ENCODE measurements at regions not wholly inside any gene's neighbourhood (a gene's known extent, or its start where the extent isn't known, plus 50 kb on each side); places are given as distances from the start of the nearest gene placed in this dataset.
A peak's percentile ranks its signal among the peaks of the same experiment; 100 is the strongest.

- no peak for TF ChIP-seq CTCF (IDR thresholded peaks at IDR 0.05; ENCODE audit: control insufficient read depth, extremely low read depth, insufficient read depth)
- DNase-seq (ENCODE audit: low read depth) = no peak
- H3K4me3 ChIP-seq (ENCODE audit: low read depth, low read length) = no peak overlapping the region
Measured at GRCh38 chr4:187598196-187598595, 397.4 kb upstream of the ZFP42 start.

DNA sequence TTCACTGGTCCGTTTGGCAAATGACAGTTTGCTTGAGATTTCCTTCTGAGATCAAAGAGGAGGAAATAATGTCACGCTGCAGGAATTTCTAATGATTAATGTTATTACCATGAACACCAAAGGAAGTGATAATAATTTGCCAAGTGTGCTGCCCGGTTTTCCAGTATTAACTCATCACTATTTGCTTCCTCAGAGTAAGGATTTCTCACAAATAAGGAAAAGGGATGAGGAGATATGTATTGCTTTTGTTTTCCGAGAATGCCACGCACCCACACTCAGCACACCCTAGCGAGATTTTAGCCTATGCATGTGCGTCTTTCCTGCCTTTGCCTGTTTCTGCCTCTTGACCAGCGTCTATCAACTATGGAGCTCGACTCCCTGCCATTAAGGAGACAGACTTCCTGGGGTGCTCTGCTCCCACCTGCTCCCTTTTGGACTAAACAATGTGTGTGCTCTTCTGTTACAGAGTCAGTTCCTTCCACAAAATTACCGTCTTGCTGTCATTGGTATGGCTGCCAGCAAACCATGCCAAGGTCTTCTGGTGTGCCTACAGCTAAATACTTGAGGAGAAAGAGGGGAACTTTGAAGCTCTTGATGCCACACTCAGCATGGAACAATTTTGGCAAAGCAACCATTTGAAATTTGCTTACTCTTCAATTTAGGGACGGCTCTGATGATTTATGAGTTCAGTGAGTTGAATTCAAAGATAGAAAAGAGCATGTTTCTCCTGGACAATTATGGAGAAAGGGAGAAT is 393.1 kb upstream of the ZFP42 start:
- no peak overlapping the region for H3K4me3 ChIP-seq (ENCODE audit: low read depth, low read length)
- TF ChIP-seq CTCF (IDR thresholded peaks at IDR 0.05; ENCODE audit: control insufficient read depth, extremely low read depth, insufficient read depth) = no peak
- DNase-seq (ENCODE audit: low read depth) = no peak

DNA sequence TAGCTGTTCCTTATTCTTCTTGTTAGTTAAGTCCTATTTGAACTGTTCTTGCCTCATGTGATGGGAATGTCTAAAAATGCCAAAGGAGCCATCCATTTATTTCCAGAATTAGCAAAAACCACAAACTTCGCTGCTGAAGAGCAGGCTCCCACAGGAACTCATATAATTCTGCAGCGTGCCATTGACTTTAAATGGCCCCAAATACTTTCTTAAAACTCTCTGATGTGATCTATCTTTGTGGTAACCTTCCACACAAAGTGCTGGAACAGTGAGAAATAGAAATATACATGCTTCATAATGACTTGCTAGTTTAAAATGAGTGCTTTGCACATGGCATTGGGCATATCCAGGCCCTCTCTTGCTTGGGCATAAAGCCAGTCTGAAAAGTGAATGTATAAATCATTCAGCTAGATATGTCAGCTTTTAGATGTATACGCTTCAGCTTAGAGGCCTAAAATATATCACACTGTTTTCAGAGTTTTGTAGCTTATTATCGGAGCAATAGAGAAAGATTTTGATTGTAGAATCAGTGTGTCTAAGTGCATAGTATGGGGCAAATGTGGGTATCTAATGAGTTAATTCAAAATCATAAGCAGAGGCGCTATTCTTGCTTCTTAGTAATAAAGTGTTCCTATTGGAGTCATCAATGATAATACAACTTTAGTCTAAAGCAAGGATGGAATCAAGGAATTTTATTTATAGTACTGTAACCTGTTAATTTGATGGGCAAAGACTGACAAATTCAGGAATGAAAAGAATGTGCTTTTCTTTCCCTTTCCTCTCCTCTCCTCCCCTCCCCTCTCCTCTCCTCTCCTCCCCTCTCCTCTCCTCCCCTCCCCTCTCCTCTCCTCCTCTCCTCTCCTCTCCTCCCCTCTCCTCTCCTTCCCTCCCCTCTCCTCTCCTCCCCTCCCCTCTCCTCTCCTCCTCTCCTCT is 392.2 kb upstream of the ZFP42 start:
- DNase-seq (ENCODE audit: low read depth) = no peak
- no peak overlapping the region for H3K4me3 ChIP-seq (ENCODE audit: low read depth, low read length)
- no peak for TF ChIP-seq CTCF (IDR thresholded peaks at IDR 0.05; ENCODE audit: control insufficient read depth, extremely low read depth, insufficient read depth)

DNA sequence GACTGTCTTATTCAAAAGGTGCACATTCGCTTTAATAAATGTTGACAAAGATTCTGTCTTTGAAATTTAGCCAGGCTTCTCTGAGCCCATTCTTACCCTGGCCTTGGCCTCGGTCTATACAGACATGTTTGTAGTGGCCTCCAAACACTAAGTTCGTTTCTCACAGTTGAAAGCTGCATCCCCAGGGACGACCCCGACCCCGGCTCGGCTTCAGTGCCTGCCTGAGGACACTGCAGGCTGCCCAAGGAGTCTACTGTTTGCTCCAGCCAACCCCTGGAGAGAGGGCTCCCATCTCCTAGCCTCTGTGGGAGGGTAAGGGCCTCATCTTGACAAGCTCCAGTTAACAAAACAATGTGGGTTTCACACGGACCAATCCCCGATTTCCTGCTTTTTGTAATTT is 390.6 kb upstream of the ZFP42 start:
- DNase-seq (ENCODE audit: low read depth) = no peak
- H3K4me3 ChIP-seq (ENCODE audit: low read depth, low read length) = no peak overlapping the region
- TF ChIP-seq CTCF (IDR thresholded peaks at IDR 0.05; ENCODE audit: control insufficient read depth, extremely low read depth, insufficient read depth) = no peak

GRCh38 chr4:187606581-187606980 is 389.0 kb upstream of the ZFP42 start:
- no peak overlapping the region for H3K4me3 ChIP-seq (ENCODE audit: low read depth, low read length)
- DNase-seq (ENCODE audit: low read depth) = no peak
- peak; percentile 83 for TF ChIP-seq CTCF (IDR thresholded peaks at IDR 0.05; ENCODE audit: control insufficient read depth, extremely low read depth, insufficient read depth)

DNA sequence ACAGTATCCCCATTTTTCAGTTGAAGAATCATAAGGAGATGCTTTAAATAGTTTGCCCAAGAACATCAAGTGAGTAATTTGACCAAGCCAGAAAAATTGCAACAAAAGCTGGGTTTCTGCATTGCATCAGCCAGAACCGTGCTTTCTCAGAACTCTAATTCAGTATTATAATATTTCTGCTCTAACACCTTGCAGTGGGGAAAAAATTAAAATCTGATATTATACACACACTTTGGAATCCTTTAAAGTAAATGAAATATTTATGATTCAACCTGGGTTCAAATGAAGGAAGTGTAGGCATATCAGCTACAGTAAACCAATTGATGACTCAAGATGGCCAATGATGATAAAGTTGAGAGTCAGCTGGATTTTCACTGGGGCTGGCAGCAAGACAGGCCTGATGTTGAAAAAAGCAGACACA is 387.6 kb upstream of the ZFP42 start:
- H3K4me3 ChIP-seq (ENCODE audit: low read depth, low read length) = no peak overlapping the region
- TF ChIP-seq CTCF (IDR thresholded peaks at IDR 0.05; ENCODE audit: control insufficient read depth, extremely low read depth, insufficient read depth) = no peak
- DNase-seq (ENCODE audit: low read depth) = no peak
